Pancreas (tissue), 10 donors: ENCODE measurements at regions not wholly inside any gene's neighbourhood (a gene's known extent, or its start where the extent isn't known, plus 50 kb on each side); places are given as distances from the start of the nearest gene placed in this dataset.

Experiments
- ATAC-seq, 4 donors: fragments of 200-7000 bp; cut with Tn5 transposase; one replicate each; pipeline versions ENCODE4 v1.8.0 to v1.9.1; 2020; ENCODE audit warnings: mild to moderate bottlenecking in 4 of 4, moderate library complexity in 4 of 4
- DNase-seq, 6 donors: peaks; one replicate each; pipeline ENCODE4 v3.0.0-alpha.2; 2020
- FAIRE-seq: peaks from 2 replicates; lab custom pipeline; 2012; peaks lifted over from hg19 to GRCh38; lab: Jason Lieb, UNC
- H3K27ac ChIP-seq, 4 donors: fragments of 200-600 bp; sonication (generic); 1 replicate in 3 of 4; 2 replicates in 1 of 4; pipeline versions ENCODE4 v1.5.0 to v1.8.0; 2020
- H3K27me3 ChIP-seq, 4 donors: fragments of 200-600 bp; one replicate each; pipeline ENCODE4 v1.8.0; 2021
- H3K36me3 ChIP-seq, 3 donors: fragments of 200-600 bp; sonication (generic) in 1 of 3; one replicate each; pipeline versions ENCODE4 v1.5.0 to v1.8.0; 2020 to 2021
- H3K4me1 ChIP-seq, 3 donors: fragments of 200-600 bp; one replicate each; pipeline ENCODE4 v1.8.0; 2021
- H3K4me3 ChIP-seq, 4 donors: fragments of 200-600 bp; sonication (generic) in 2 of 4; one replicate each; pipeline versions ENCODE4 v1.5.0 to v1.8.0; 2020 to 2021
- H3K9me3 ChIP-seq, 4 donors: fragments of 200-600 bp; one replicate each; pipeline ENCODE4 v1.8.0; 2021
- WGBS, 2 donors: extraction: QIAGEN DNeasy Blood & Tissue Kit; methylation state at CpG; one replicate each; pipeline ENCODE4 v1.1.7; 2013; 5-methylcytosine and 5-hydroxymethylcytosine counted together
- intact Hi-C, 3 donors: fragments of 100-400 bp; cut with DNase I; formaldehyde crosslinking; loops; one replicate each; pipeline versions ENCODE4 v1.11.1 to v1.14.2; 2022
- TF ChIP-seq, protein P1 (sequence below), 4 donors: fragments of 200-600 bp; sonication (generic) in 3 of 4; IDR thresholded peaks; one replicate each; pipeline versions ENCODE4 v1.5.0 to v1.8.0; 2021; ENCODE audit warnings: antibody characterized with exemption in 4 of 4
- donor health status: healthy with polysubstance abuse.
- donor health status: DM: no; HTN: no; CAD: no; lungs with moderate emphysema.
- donor health status: DM: no; HTN: no; CAD: no.
- donor health status: control.
- donor health status: control.
- donor health status: Bipolar disorder and iron deficiency.
- donor health status: DM: yes; HTN: yes; CAD: no.
- donor health status: DM: no; HTN: no; CAD: no.
- donor health status: DM: no; HTN: no; CAD: no.
- donor health status: DM: yes; HTN: yes; CAD: no.

DNA sequence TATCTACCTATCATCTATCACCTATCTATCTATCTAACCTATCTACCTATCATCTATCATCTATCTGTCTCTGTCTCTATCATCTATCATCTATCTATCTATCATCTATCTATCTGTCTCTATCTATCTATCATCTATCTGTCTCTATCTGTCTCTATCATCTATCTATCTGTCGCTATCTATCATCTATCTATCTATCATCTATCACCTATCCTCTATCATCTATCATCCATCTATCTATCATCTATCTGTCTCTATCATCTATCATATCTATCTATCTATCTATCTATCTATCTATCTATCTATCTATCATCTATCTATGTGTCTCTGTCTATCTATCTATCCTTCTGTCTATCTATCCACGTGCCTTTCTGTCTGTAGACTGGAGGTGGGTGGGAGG lies 59.5 kb upstream of the FAM20C start:
- Histone ChIP-seq H3K27me3 (no peaks in the 10 kb centered on the region), H3K27ac (no peak overlapping the region), H3K9me3 (no peaks in the 10 kb centered on the region), H3K4me1 (no peaks in the 10 kb centered on the region), H3K36me3 (no peaks in the 10 kb centered on the region), H3K4me3 (no peak overlapping the region)
- ATAC-seq (no peak), DNase-seq (no peak), FAIRE-seq (no peak)
- TF ChIP-seq, protein P1, sequence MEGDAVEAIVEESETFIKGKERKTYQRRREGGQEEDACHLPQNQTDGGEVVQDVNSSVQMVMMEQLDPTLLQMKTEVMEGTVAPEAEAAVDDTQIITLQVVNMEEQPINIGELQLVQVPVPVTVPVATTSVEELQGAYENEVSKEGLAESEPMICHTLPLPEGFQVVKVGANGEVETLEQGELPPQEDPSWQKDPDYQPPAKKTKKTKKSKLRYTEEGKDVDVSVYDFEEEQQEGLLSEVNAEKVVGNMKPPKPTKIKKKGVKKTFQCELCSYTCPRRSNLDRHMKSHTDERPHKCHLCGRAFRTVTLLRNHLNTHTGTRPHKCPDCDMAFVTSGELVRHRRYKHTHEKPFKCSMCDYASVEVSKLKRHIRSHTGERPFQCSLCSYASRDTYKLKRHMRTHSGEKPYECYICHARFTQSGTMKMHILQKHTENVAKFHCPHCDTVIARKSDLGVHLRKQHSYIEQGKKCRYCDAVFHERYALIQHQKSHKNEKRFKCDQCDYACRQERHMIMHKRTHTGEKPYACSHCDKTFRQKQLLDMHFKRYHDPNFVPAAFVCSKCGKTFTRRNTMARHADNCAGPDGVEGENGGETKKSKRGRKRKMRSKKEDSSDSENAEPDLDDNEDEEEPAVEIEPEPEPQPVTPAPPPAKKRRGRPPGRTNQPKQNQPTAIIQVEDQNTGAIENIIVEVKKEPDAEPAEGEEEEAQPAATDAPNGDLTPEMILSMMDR (IDR thresholded peaks at IDR 0.05): no peak
- intact Hi-C loops: no loop called here
- 34 to 38% methylated on average over 2 of the region's 2 CpGs for WGBS, 2 donors

GRCh38 chr7:133470-133869 lies 58.9 kb upstream of the FAM20C start:
- Histone ChIP-seq H3K36me3 (no peaks in the 10 kb centered on the region), H3K9me3 (no peaks in the 10 kb centered on the region), H3K27ac (no peak overlapping the region), H3K4me1 (no peaks in the 10 kb centered on the region), H3K27me3 (no peaks in the 10 kb centered on the region), H3K4me3 (no peak overlapping the region)
- WGBS, 2 donors: 42 to 59% methylated on average over 9 to 11 of the region's 11 CpGs
- intact Hi-C loops: no loop called here
- no peak for ATAC-seq
- no peak for FAIRE-seq
- TF ChIP-seq, protein P1 (IDR thresholded peaks at IDR 0.05): no peak
- no peak for DNase-seq

GRCh38 chr7:134029-134428 lies 58.3 kb upstream of the FAM20C start:
- H3K4me3 ChIP-seq: no peak overlapping the region
- intact Hi-C loops: no loop called here
- H3K27me3 ChIP-seq: no peaks in the 10 kb centered on the region
- FAIRE-seq (no peak), DNase-seq (no peak), ATAC-seq (no peak)
- no peaks in the 10 kb centered on the region for H3K36me3 ChIP-seq
- no peak overlapping the region for H3K27ac ChIP-seq
- WGBS, 2 donors: 86 to 93% methylated on average over 15 of the region's 15 CpGs
- TF ChIP-seq, protein P1 (IDR thresholded peaks at IDR 0.05): no peak
- no peaks in the 10 kb centered on the region for H3K4me1 ChIP-seq
- no peaks in the 10 kb centered on the region for H3K9me3 ChIP-seq

- no peaks in the 10 kb centered on the region for H3K27me3 ChIP-seq
- no peaks in the 10 kb centered on the region for H3K4me1 ChIP-seq
- TF ChIP-seq, protein P1 (IDR thresholded peaks at IDR 0.05): no peak
- no peaks in the 10 kb centered on the region for H3K9me3 ChIP-seq
- no peak for DNase-seq
- WGBS, 2 donors: 90 to 91% methylated on average over 21 of the region's 21 CpGs
- ATAC-seq: no peak
- H3K36me3 ChIP-seq: no peaks in the 10 kb centered on the region
- H3K4me3 ChIP-seq: no peak overlapping the region
- no peak for FAIRE-seq
- intact Hi-C loops: no loop called here
- H3K27ac ChIP-seq: no peak overlapping the region
Observed at GRCh38 chr7:134561-135256, 57.7 kb upstream of the FAM20C start.

GRCh38 chr7:135257-135653 lies 57.1 kb upstream of the FAM20C start:
- intact Hi-C loops: no loop called here
- no peaks in the 10 kb centered on the region for H3K4me1 ChIP-seq
- WGBS, 2 donors: 89 to 92% methylated on average over 7 of the region's 7 CpGs
- TF ChIP-seq, protein P1 (IDR thresholded peaks at IDR 0.05): no peak
- ATAC-seq (no peak), DNase-seq (no peak), FAIRE-seq (no peak)
- H3K27ac ChIP-seq: no peak overlapping the region
- no peaks in the 10 kb centered on the region for H3K36me3 ChIP-seq
- H3K4me3 ChIP-seq: no peak overlapping the region
- no peaks in the 10 kb centered on the region for H3K9me3 ChIP-seq
- H3K27me3 ChIP-seq: no peaks in the 10 kb centered on the region
